ENCODE measurements at regions not wholly inside any gene's neighbourhood (a gene's known extent, or its start where the extent isn't known, plus 50 kb on each side); places are given as distances from the start of the nearest gene placed in this dataset.

DNA sequence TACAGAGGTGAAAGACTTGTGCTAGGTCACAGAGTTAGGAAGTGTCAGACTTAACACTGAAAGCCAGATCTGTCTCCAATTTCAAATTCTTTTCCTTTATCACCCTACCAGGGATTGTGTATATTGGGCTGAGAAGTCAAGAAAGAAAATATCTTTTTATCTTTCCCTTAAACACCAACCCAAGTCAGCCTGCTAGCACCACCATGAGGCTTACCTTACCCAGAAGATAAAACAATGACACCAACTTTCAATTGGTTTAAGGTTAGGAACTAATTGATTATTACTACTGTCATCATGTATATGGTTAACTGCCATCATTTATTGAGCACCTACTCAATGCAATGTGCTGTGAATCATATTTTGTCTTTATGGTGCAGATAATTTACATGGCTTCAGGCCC is 178.9 kb upstream of the FOXD3 start:
- TF ChIP-seq POLR2A (IDR thresholded peaks at IDR 0.05) = no peak
- no peak for TF ChIP-seq CTCF (IDR thresholded peaks at IDR 0.05)
- TF ChIP-seq POLR2AphosphoS5 (IDR thresholded peaks at IDR 0.05) = no peak

All from breast epithelium (tissue), 3 donors.